IMR-90 (cell line): ENCODE measurements at regions not wholly inside any gene's neighbourhood (a gene's known extent, or its start where the extent isn't known, plus 50 kb on each side); places are given as distances from the start of the nearest gene placed in this dataset.

Experiments used
- ATAC-seq: fragments of 200-7000 bp; cut with Tn5 transposase; 2 replicates; pipeline ENCODE4 v1.9.1; 2020; ENCODE audit warnings: low read depth, mild to moderate bottlenecking, moderate library complexity
- BruUV-seq: library from RNA; stranded (reverse); fragments of 400-500 nt; replicated peaks from 2 replicates; lab custom pipeline; 2021; lab: Mats Ljungman, UMichigan
- CTCF ChIA-PET: fragments of 300-600 bp; formaldehyde crosslinking; extraction: SDS; loops from one replicate; lab custom pipeline; 2021; ENCODE audit warnings: antibody characterized with exemption; lab: Yijun Ruan, JAX
- POLR2A ChIA-PET: fragments of 300-600 bp; sonication (Branson Sonifier 250); formaldehyde crosslinking; loops from one replicate; lab custom pipeline; 2022; ENCODE audit warnings: antibody characterized with exemption; ENCODE audit not compliant: unreplicated experiment; lab: Charles Lee
- DNase-seq: peaks from one replicate; pipeline ENCODE4 v3.0.0; 2013
- H2AFZ ChIP-seq: replicated peaks from 2 replicates; pipeline ENCODE3; 2013; ENCODE audit warnings: low read length, mild to moderate bottlenecking; ENCODE audit not compliant: poor library complexity
- H2AK5ac ChIP-seq: 2 replicates; pipeline ENCODE4 v1.6.1; 2013; ENCODE audit warnings: low read depth, low read length, inconsistent platforms
- H2AK9ac ChIP-seq: replicated peaks from 2 replicates; pipeline ENCODE3; 2013; ENCODE audit warnings: mild to moderate bottlenecking, low read depth, low read length, moderate library complexity; ENCODE audit not compliant: poor library complexity
- H2BK120ac ChIP-seq: 2 replicates; pipeline ENCODE4 v1.6.1; 2013; ENCODE audit warnings: low read depth, low read length, inconsistent platforms
- H2BK15ac ChIP-seq: 3 replicates; pipeline ENCODE4 v1.6.1; 2013; ENCODE audit warnings: low read depth, low read length, inconsistent platforms
- H2BK20ac ChIP-seq: 2 replicates; pipeline ENCODE4 v1.6.1; 2013; ENCODE audit warnings: low read depth, mild to moderate bottlenecking, inconsistent platforms, low read length, moderate library complexity
- H2BK5ac ChIP-seq: 2 replicates; pipeline ENCODE4 v1.6.1; 2013; ENCODE audit warnings: mild to moderate bottlenecking, low read depth, low read length, inconsistent platforms; ENCODE audit not compliant: poor library complexity, severe bottlenecking
- H3K14ac ChIP-seq: replicated peaks from 2 replicates; pipeline ENCODE4 v1.6.1; 2013; ENCODE audit warnings: low read depth, low read length, inconsistent platforms
- H3K18ac ChIP-seq: 2 replicates; pipeline ENCODE4 v1.6.1; 2013; ENCODE audit warnings: low read depth, low read length, control low read depth
- H3K23ac ChIP-seq: 2 replicates; pipeline ENCODE4 v1.6.1; 2013; ENCODE audit warnings: low read depth, low read length, inconsistent platforms
- H3K27ac ChIP-seq: 2 replicates; pipeline ENCODE4 v1.5.1; 2013; ENCODE audit warnings: mild to moderate bottlenecking, control low read depth, low read length; ENCODE audit not compliant: insufficient read depth
- H3K27me3 ChIP-seq: 2 replicates; pipeline ENCODE4 v1.6.1; 2013; ENCODE audit warnings: low read length; ENCODE audit not compliant: control insufficient read depth, insufficient read depth
- H3K36me3 ChIP-seq: 2 replicates; pipeline ENCODE4 v1.6.1; 2013; ENCODE audit warnings: low read length, mixed read lengths; ENCODE audit not compliant: control insufficient read depth, insufficient read depth
- H3K4ac ChIP-seq: 2 replicates; pipeline ENCODE4 v1.6.1; 2013; ENCODE audit warnings: low read depth, low read length, inconsistent platforms
- H3K4me1 ChIP-seq: 2 replicates; pipeline ENCODE4 v1.6.1; 2013; ENCODE audit warnings: low read length, mixed read lengths; ENCODE audit not compliant: control insufficient read depth, insufficient read depth
- H3K4me2 ChIP-seq: 2 replicates; pipeline ENCODE4 v1.6.1; 2013; ENCODE audit warnings: low read depth, mild to moderate bottlenecking, control low read depth, low read length, moderate library complexity
- H3K4me3 ChIP-seq: 2 replicates; pipeline ENCODE4 v1.5.1; 2013; ENCODE audit warnings: low read depth, mild to moderate bottlenecking, control low read depth, low read length, moderate library complexity; ENCODE audit not compliant: insufficient read depth
- H3K56ac ChIP-seq: 2 replicates; pipeline ENCODE4 v1.6.1; 2013; ENCODE audit warnings: low read length, inconsistent platforms; ENCODE audit not compliant: insufficient read depth; ENCODE audit errors: extremely low read depth
- H3K79me1 ChIP-seq, 2 experiments: 2 replicates each; pipeline ENCODE4 v1.6.1; 2013; ENCODE audit warnings: low read length in 2 of 2, inconsistent platforms in 1 of 2, low read depth in 1 of 2
- H3K9ac ChIP-seq: 2 replicates; pipeline ENCODE4 v1.6.1; 2013; ENCODE audit warnings: low read depth, low read length, control low read depth
- H3K9me1 ChIP-seq: 2 replicates; pipeline ENCODE4 v1.6.1; 2013; ENCODE audit warnings: low read length, inconsistent platforms; ENCODE audit not compliant: insufficient read depth
- H3K9me3 ChIP-seq: 2 replicates; pipeline ENCODE4 v1.6.1; 2013; ENCODE audit warnings: low read length; ENCODE audit not compliant: control insufficient read depth, insufficient read depth
- H4K20me1 ChIP-seq: 2 replicates; pipeline ENCODE4 v1.6.1; 2013; ENCODE audit warnings: low read length, inconsistent platforms; ENCODE audit not compliant: insufficient read depth
- H4K5ac ChIP-seq: 2 replicates; pipeline ENCODE4 v1.6.1; 2013; ENCODE audit warnings: mild to moderate bottlenecking, low read depth, low read length, control low read depth
- H4K8ac ChIP-seq, 2 experiments: 2 replicates each; pipeline ENCODE4 v1.6.1; 2013; ENCODE audit warnings: low read depth in 2 of 2, low read length in 2 of 2, control low read depth in 1 of 2, inconsistent platforms in 1 of 2
- H4K91ac ChIP-seq: 2 replicates; pipeline ENCODE4 v1.6.1; 2013; ENCODE audit warnings: low read depth, low read length, inconsistent platforms; ENCODE audit not compliant: insufficient read depth
- MAZ ChIP-seq: IDR thresholded peaks from 2 replicates; pipeline ENCODE4 v1.6.1; 2012; ENCODE audit warnings: low read depth, mild to moderate bottlenecking, low read length, improper control_type of control experiment, moderate library complexity, borderline replicate concordance
- WGBS, 2 experiments: methylation state at CpG; one replicate each; pipeline versions ENCODE4 v1.1.5 to v1.1.7; 2013; ENCODE audit warnings: missing lambda C conversion rate in 2 of 2; ENCODE audit not compliant: insufficient read length in 1 of 2; ENCODE audit errors: extremely low coverage in 2 of 2; 5-methylcytosine and 5-hydroxymethylcytosine counted together
- dilution Hi-C: fragments of 300-500 bp; cut with HindIII; formaldehyde crosslinking; loops from one replicate; pipeline ENCODE4 v1.14.3; 2018; ENCODE audit warnings: low sequenced_read_pairs; ENCODE audit not compliant: unreplicated experiment
- in situ Hi-C: fragments of 300-500 bp; cut with MboI; formaldehyde crosslinking; loops from 3 replicates; pipeline ENCODE4 v1.14.3; 2019; ENCODE audit warnings: low sequenced_read_pairs, inconsistent platforms, mixed read lengths
- intact Hi-C: fragments of 100-400 bp; cut with micrococcal nuclease; formaldehyde crosslinking; loops from 2 replicates; pipeline ENCODE4 v1.10.0; 2022
- TF ChIP-seq, protein P1 (sequence below): fragments of 150-350 bp; IDR thresholded peaks from 2 replicates; pipeline ENCODE4 v1.6.1; 2017; ENCODE audit warnings: mild to moderate bottlenecking, antibody characterized with exemption, low read length, low read depth

DNA sequence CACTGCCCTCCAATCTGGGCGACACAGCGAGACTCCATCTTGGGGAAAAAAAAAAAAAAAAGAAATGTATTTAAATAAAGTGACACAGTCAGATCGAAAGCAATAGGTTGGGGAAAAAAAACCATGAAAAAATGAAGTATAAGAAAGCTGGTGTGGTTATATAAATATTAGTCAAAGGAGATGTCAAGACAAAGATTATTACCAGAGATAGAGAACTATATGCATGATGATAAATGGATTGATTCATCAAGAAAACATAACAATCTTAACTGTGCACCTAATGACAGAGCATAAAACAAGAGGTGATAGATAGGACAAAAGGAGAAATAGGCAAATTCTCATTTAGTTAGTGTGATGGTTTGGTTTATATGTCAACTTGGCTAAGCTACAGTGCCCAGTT lies 146.9 kb upstream of the AHI1 start:
- Histone ChIP-seq H2BK120ac (no peak overlapping the region), H3K18ac (no peak overlapping the region), H2BK15ac (no peak overlapping the region), H3K9ac (no peak overlapping the region), H3K4me2 (no peak overlapping the region), H4K8ac (no peak overlapping the region), H4K91ac (no peak overlapping the region), H3K27ac (no peak overlapping the region), H3K23ac (no peak overlapping the region), H3K4ac (no peak overlapping the region), H3K9me3 (no peaks in the 10 kb centered on the region), H3K56ac (no peak overlapping the region), H2AK9ac (no peak overlapping the region), H3K79me1 (no peaks in the 10 kb centered on the region), H2BK20ac (no peak overlapping the region), H3K27me3 (no peaks in the 10 kb centered on the region), H3K9me1 (no peaks in the 10 kb centered on the region), H3K4me1 (no peaks in the 10 kb centered on the region), H2BK5ac (no peak overlapping the region), H4K5ac (no peak overlapping the region), H2AFZ (no peak overlapping the region), H3K14ac (no peak overlapping the region), H2AK5ac (no peak overlapping the region), H4K20me1 (no peaks in the 10 kb centered on the region), H3K36me3 (no peaks in the 10 kb centered on the region), H3K4me3 (no peak overlapping the region)
- in situ Hi-C loops (no loop called here), intact Hi-C loops (no loop called here), dilution Hi-C loops (no loop called here)
- BruUV-seq, result no TSS peak
- CTCF ChIA-PET, result no interaction called here
- ATAC-seq, result no peak
- WGBS, 2 experiments, result no CpG with 5 or more reads among the region's 3 CpGs
- POLR2A ChIA-PET, result no interaction called here
- DNase-seq, result no peak
- no peak for TF ChIP-seq MAZ
- TF ChIP-seq, protein P1, sequence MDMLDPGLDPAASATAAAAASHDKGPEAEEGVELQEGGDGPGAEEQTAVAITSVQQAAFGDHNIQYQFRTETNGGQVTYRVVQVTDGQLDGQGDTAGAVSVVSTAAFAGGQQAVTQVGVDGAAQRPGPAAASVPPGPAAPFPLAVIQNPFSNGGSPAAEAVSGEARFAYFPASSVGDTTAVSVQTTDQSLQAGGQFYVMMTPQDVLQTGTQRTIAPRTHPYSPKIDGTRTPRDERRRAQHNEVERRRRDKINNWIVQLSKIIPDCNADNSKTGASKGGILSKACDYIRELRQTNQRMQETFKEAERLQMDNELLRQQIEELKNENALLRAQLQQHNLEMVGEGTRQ, result no peak
